K562 (cell line): ENCODE measurements at regions not wholly inside any gene's neighbourhood (a gene's known extent, or its start where the extent isn't known, plus 50 kb on each side); places are given as distances from the start of the nearest gene placed in this dataset.

Experiments
- ATAC-seq: fragments of 200-7000 bp; cut with Tn5 transposase; 3 replicates; pipeline ENCODE4 v1.9.1; 2020; ENCODE audit warnings: moderate library complexity
- BruUV-seq: library from RNA; stranded (reverse); fragments of 400-500 nt; replicated peaks from 2 replicates; lab custom pipeline; 2021; lab: Mats Ljungman, UMichigan
- CTCF ChIA-PET: fragments of 300-600 bp; formaldehyde crosslinking; extraction: SDS; loops from one replicate; lab custom pipeline; 2021; ENCODE audit warnings: low intra/inter-chr PET ratio; lab: Yijun Ruan, JAX
- POLR2A ChIA-PET: fragments of 300-600, 350-650 bp; sonication (Branson Sonifier 250); formaldehyde crosslinking; extraction: SDS; loops from one replicate; lab custom pipeline; 2021; ENCODE audit warnings: antibody characterized with exemption, inconsistent platforms; lab: Yijun Ruan, JAX
- DNase-seq, 4 experiments: peaks; one replicate each; pipeline versions ENCODE4 v3.0.0 to v3.0.0-alpha.2; 2011 to 2018; ENCODE audit warnings: low spot score in 3 of 4, mixed read lengths in 3 of 4; ENCODE audit errors: extremely low read depth in 1 of 4
- FAIRE-seq: peaks from 2 replicates; lab custom pipeline; 2011; peaks lifted over from hg19 to GRCh38; lab: Jason Lieb, UNC
- H2AFZ ChIP-seq: 2 replicates; pipeline ENCODE4 v1.6.0; 2011; ENCODE audit warnings: low read depth, low read length, control low read depth, inconsistent platforms
- H3K27ac ChIP-seq: fragments of 200-600 bp; 3 replicates; pipeline ENCODE4 v1.8.0; 2011; ENCODE audit warnings: low read depth, mild to moderate bottlenecking, control low read depth, inconsistent platforms, low read length, moderate library complexity, mixed read lengths; ENCODE audit errors: extremely low read depth
- H3K27me3 ChIP-seq, 2 experiments: fragments of 300-600 bp in 1 of 2; 2 replicates in 1 of 2; 3 replicates in 1 of 2; pipeline versions ENCODE4 v1.6.0 to v1.8.0; 2011; ENCODE audit warnings: inconsistent platforms in 2 of 2, low read length in 2 of 2, mild to moderate bottlenecking in 1 of 2, mixed read lengths in 1 of 2, moderate library complexity in 1 of 2; ENCODE audit not compliant: control insufficient read depth in 2 of 2, insufficient read depth in 2 of 2
- H3K36me3 ChIP-seq: fragments of 300-600 bp; 3 replicates; pipeline ENCODE4 v1.8.0; 2011; ENCODE audit warnings: mild to moderate bottlenecking, low read length, inconsistent platforms; ENCODE audit not compliant: control insufficient read depth, insufficient read depth
- H3K4me1 ChIP-seq, 2 experiments: fragments of 200-600 bp in 1 of 2; replicated peaks in 1 of 2; 2 replicates in 1 of 2; 3 replicates in 1 of 2; pipeline versions ENCODE4 v1.5.1 to v1.8.0; 2011; ENCODE audit warnings: inconsistent platforms in 2 of 2, low read length in 2 of 2, mild to moderate bottlenecking in 1 of 2, mixed read lengths in 1 of 2, moderate library complexity in 1 of 2; ENCODE audit not compliant: control insufficient read depth in 2 of 2, insufficient read depth in 2 of 2
- H3K4me2 ChIP-seq: 2 replicates; pipeline ENCODE4 v1.6.1; 2011; ENCODE audit warnings: low read length, control low read depth, inconsistent platforms, mixed read lengths; ENCODE audit not compliant: insufficient read depth
- H3K4me3 ChIP-seq: fragments of 200-600 bp; sonication (generic), shearing (Covaris generic); 2 replicates; pipeline ENCODE4 v1.5.1; 2016; ENCODE audit warnings: control low read depth, inconsistent platforms
- H3K79me2 ChIP-seq: fragments of 200-600 bp; 3 replicates; pipeline ENCODE4 v1.8.0; 2011; ENCODE audit warnings: low read length, inconsistent platforms; ENCODE audit not compliant: control insufficient read depth, insufficient read depth
- H3K9ac ChIP-seq, 2 experiments: 2 replicates each; pipeline versions ENCODE4 v1.6.0 to v1.6.1; 2011; ENCODE audit warnings: low read depth in 2 of 2, low read length in 2 of 2, control low read depth in 1 of 2, inconsistent platforms in 1 of 2, mild to moderate bottlenecking in 1 of 2, mixed read lengths in 1 of 2; ENCODE audit not compliant: insufficient read depth in 1 of 2
- H3K9me1 ChIP-seq: one replicate; pipeline ENCODE4 v1.6.0; 2011; ENCODE audit warnings: inconsistent platforms, mild to moderate bottlenecking, low read length, moderate library complexity; ENCODE audit not compliant: control insufficient read depth, insufficient read depth
- H3K9me3 ChIP-seq: replicated peaks from 2 replicates; pipeline ENCODE4 v1.5.1; 2011; ENCODE audit warnings: low read depth, low read length, inconsistent platforms; ENCODE audit not compliant: control insufficient read depth, insufficient read depth
- H4K20me1 ChIP-seq: replicated peaks from 2 replicates; pipeline ENCODE4 v1.6.1; 2011; ENCODE audit warnings: low read length, inconsistent platforms, mixed read lengths; ENCODE audit not compliant: control insufficient read depth, insufficient read depth
- BCOR ChIP-seq: fragments of 450-650 bp; IDR thresholded peaks from 2 replicates; pipeline ENCODE4 v1.6.1; 2016
- C11orf30 ChIP-seq: fragments of 450-650 bp; IDR thresholded peaks from 2 replicates; pipeline ENCODE4 v1.6.1; 2016; ENCODE audit warnings: low read depth, mild to moderate bottlenecking
- E2F3 ChIP-seq: fragments of 250-450 bp; sonication (Bioruptor Pico); IDR thresholded peaks from 2 replicates; pipeline ENCODE4 v1.4.0; 2020; ENCODE audit warnings: mild to moderate bottlenecking
- HDAC1 ChIP-seq, 2 experiments: fragments of 450-650 bp; IDR thresholded peaks; 2 replicates each; pipeline ENCODE4 v1.6.1; 2016 to 2017; ENCODE audit warnings: inconsistent platforms in 1 of 2, mild to moderate bottlenecking in 1 of 2, moderate library complexity in 1 of 2
- MCM3 ChIP-seq: fragments of 450-650 bp; IDR thresholded peaks from 2 replicates; pipeline ENCODE4 v1.6.1; 2016
- PHB2 ChIP-seq: fragments of 450-650 bp; IDR thresholded peaks from 2 replicates; pipeline ENCODE4 v1.6.1; 2017; ENCODE audit warnings: low read depth
- SLC30A9 ChIP-seq: fragments of 250-450 bp; sonication (Bioruptor Pico); IDR thresholded peaks from 2 replicates; pipeline ENCODE4 v1.8.0; 2022; ENCODE audit warnings: mild to moderate bottlenecking, moderate library complexity
- SMARCA5 ChIP-seq: fragments of 450-650 bp; IDR thresholded peaks from 2 replicates; pipeline ENCODE4 v1.6.1; 2016
- SPI1 ChIP-seq: IDR thresholded peaks from 2 replicates; pipeline ENCODE4 v1.6.1; 2011; ENCODE audit warnings: low read depth, low read length, control low read depth, borderline replicate concordance
- TAF15 ChIP-seq: fragments of 200-400 bp; formaldehyde crosslinking; IDR thresholded peaks from 2 replicates; pipeline ENCODE4 v1.6.1; 2017; ENCODE audit warnings: mild to moderate bottlenecking, low read depth, low read length, moderate library complexity
- ZKSCAN3 ChIP-seq: fragments of 250-450 bp; sonication (Bioruptor Pico); IDR thresholded peaks from 2 replicates; pipeline ENCODE4 v1.4.0; 2020
- WGBS: fragments of 100-300 bp; shearing (Covaris generic); methylation state at CpG from one replicate; pipeline ENCODE4 v1.1.6; 2016; ENCODE audit warnings: low coverage, mixed read lengths; ENCODE audit not compliant: insufficient coverage; ENCODE audit errors: missing lambda C conversion rate; 5-methylcytosine and 5-hydroxymethylcytosine counted together
- in situ Hi-C: fragments of 300-500 bp; cut with MboI; formaldehyde crosslinking; loops from 4 replicates; pipeline ENCODE4 v1.15.0; 2018; ENCODE audit warnings: inconsistent platforms, mixed read lengths
- intact Hi-C: fragments of 100-400 bp; cut with micrococcal nuclease; formaldehyde crosslinking; loops from 2 replicates; pipeline ENCODE4 v1.14.2; 2022
- TF ChIP-seq, protein P1 (sequence below): fragments of 450-650 bp; formaldehyde crosslinking; IDR thresholded peaks from 2 replicates; pipeline ENCODE4 v1.4.0; 2022; ENCODE audit warnings: mild to moderate bottlenecking, moderate library complexity
- TF ChIP-seq, protein P2 (sequence below): fragments of 450-650 bp; formaldehyde crosslinking; IDR thresholded peaks from 2 replicates; pipeline ENCODE4 v1.4.0; 2022; ENCODE audit warnings: missing genetic modification characterization
- TF ChIP-seq, protein P3 (sequence below): fragments of 250-450 bp; sonication (Bioruptor Pico); IDR thresholded peaks from 2 replicates; pipeline ENCODE4 v1.8.0; 2021; ENCODE audit warnings: moderate library complexity, mild to moderate bottlenecking, inconsistent platforms

DNA sequence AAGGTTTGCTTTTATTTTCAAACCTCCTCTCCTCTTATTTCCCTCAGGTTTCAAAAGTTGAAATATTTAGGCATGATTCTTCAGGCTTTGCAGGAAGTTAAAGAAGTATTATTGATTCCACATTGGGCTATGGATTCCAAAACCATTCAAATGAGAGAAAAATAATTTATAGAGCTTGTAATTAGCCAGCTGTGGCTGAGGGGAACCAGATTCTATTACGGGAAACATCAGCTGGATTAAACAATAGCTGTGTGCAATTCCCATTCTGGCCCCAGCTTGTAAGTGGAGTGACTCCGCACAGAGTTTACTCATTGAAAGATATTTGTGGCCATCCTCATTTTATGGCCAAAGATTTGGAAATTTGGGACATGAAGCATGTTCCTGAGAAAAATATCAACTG lies 77.0 kb upstream of the PHYHIPL start (continued):
- TF ChIP-seq TAF15, result no peak
- TF ChIP-seq BCOR, result no peak
- TF ChIP-seq, all 486 proteins: peak for 0

DNA sequence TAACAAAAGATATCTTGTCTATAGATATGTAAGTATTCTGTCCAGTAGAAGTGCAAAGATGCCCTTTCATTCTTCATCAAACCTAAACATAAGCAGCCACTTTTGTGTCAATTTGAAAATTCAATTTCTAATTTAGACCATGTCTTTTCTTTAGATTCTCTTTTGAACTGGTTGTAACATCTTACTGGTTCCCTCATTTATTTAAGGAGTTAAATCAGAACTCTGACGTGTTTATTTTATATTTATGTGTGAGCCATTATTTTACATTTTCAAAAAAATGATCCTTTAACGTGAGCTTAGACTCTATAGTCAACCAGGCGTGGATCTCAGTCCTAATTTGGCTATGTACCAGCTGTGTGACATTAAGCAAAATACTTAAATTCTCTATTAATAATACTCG lies 74.0 kb upstream of the PHYHIPL start:
- H3K9me3 ChIP-seq, result peaks cover 3% of the 10 kb centered on the region; the same call in 1 of the 2 replicates
- H3K4me1 ChIP-seq, result no peaks in the 10 kb centered on the region
- FAIRE-seq, result no peak
- BruUV-seq, result no TSS peak
- no peaks in the 10 kb centered on the region for H3K27me3 ChIP-seq
- H3K36me3 ChIP-seq, result no peaks in the 10 kb centered on the region
- CTCF ChIA-PET, result no interaction called here
- no peaks in the 10 kb centered on the region for H4K20me1 ChIP-seq
- H3K4me2 ChIP-seq, result no peak overlapping the region
- DNase-seq, result no peak
- POLR2A ChIA-PET, result interaction anchor here (0.7 kb wide), 1 partner anchor 67 kb away, joined by 4 read pairs; no protein-coding TSS in a partner anchor
- H3K27ac ChIP-seq, result no peak overlapping the region
- in situ Hi-C loops, result no loop called here
- no peak overlapping the region for H3K4me3 ChIP-seq
- TF ChIP-seq HDAC1 (IDR thresholded peaks at IDR 0.05) (no peak), PHB2 (no peak), ZKSCAN3 (CRISPR knock-in tag) (no peak), SLC30A9 (CRISPR knock-in tag) (no peak), E2F3 (CRISPR knock-in tag) (no peak), SMARCA5 (no peak), SPI1 (no peak), C11orf30 (no peak), MCM3 (no peak)
- TF ChIP-seq, protein P1, sequence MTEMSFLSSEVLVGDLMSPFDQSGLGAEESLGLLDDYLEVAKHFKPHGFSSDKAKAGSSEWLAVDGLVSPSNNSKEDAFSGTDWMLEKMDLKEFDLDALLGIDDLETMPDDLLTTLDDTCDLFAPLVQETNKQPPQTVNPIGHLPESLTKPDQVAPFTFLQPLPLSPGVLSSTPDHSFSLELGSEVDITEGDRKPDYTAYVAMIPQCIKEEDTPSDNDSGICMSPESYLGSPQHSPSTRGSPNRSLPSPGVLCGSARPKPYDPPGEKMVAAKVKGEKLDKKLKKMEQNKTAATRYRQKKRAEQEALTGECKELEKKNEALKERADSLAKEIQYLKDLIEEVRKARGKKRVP (CRISPR knock-in tag), result no peak
- TF ChIP-seq, protein P2, sequence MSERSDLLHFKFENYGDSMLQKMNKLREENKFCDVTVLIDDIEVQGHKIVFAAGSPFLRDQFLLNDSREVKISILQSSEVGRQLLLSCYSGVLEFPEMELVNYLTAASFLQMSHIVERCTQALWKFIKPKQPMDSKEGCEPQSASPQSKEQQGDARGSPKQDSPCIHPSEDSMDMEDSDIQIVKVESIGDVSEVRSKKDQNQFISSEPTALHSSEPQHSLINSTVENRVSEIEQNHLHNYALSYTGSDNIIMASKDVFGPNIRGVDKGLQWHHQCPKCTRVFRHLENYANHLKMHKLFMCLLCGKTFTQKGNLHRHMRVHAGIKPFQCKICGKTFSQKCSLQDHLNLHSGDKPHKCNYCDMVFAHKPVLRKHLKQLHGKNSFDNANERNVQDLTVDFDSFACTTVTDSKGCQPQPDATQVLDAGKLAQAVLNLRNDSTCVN (CRISPR knock-in tag), result no peak
- TF ChIP-seq, protein P3, sequence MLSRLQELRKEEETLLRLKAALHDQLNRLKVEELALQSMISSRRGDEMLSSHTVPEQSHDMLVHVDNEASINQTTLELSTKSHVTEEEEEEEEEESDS (CRISPR knock-in tag), result no peak
- H3K9ac ChIP-seq, result no peak overlapping the region
- ATAC-seq, result no peak
- H3K9me1 ChIP-seq, result no peaks in the 10 kb centered on the region
- whole genome bisulfite sequencing, result 0% methylated on average over 4 of the region's 4 CpGs
- no peak overlapping the region for H2AFZ ChIP-seq
- no peaks in the 10 kb centered on the region for H3K79me2 ChIP-seq
- intact Hi-C loops, result no loop called here
